Progenitor cell of endocrine pancreas (in vitro differentiated cells): ENCODE measurements at regions not wholly inside any gene's neighbourhood (a gene's known extent, or its start where the extent isn't known, plus 50 kb on each side); places are given as distances from the start of the nearest gene placed in this dataset.

Experiments used
- DNase-seq: peaks from one replicate; pipeline ENCODE4 v3.0.0; 2021; ENCODE audit warnings: low spot score; ENCODE audit not compliant: unreplicated experiment
- H3K27ac Mint-ChIP-seq: 2 replicates; pipeline ENCODE4 v1.8.0; 2021; ENCODE audit warnings: mild to moderate bottlenecking, moderate library complexity, mixed read lengths
- H3K27me3 Mint-ChIP-seq: 2 replicates; pipeline ENCODE4 v1.8.0; 2021; ENCODE audit warnings: mixed read lengths
- H3K36me3 Mint-ChIP-seq: 2 replicates; pipeline ENCODE4 v1.8.0; 2022; ENCODE audit warnings: mixed read lengths; ENCODE audit not compliant: insufficient read depth
- H3K4me1 Mint-ChIP-seq: 2 replicates; pipeline ENCODE4 v1.8.0; 2021; ENCODE audit warnings: low read depth, mixed read lengths
- H3K4me3 Mint-ChIP-seq: 2 replicates; pipeline ENCODE4 v1.8.0; 2021; ENCODE audit warnings: low read depth, mild to moderate bottlenecking, moderate library complexity, mixed read lengths
- H3K9me3 Mint-ChIP-seq: 2 replicates; pipeline ENCODE4 v1.8.0; 2021; ENCODE audit warnings: low read depth, mixed read lengths
- CTCF ChIP-seq: fragments of 200-600 bp; sonication (generic); IDR thresholded peaks from one replicate; pipeline ENCODE4 v1.5.0; 2021; ENCODE audit warnings: antibody characterized with exemption, mild to moderate bottlenecking; ENCODE audit not compliant: unreplicated experiment

DNA sequence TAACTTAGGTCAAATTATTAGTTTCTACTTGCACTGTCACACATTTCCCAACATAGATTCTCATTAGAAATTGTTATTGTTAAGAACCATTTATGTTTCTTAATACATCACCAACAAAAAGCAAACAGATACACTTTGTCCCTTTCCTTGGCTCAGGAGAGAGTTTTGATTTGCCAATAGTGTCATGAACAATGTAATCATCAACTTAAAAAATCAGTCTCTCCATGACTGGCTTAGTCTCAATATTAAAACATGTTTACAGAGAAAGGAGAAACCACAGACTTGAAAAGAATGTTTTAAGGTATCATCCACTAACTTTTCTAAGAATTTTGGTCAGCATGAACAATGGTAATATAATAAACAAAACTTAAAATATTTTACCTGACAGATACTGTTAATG is 416.5 kb upstream of the KCNH7 start:
- H3K4me1 Mint-ChIP-seq: peaks cover 5% of the 10 kb centered on the region
- no peak for TF ChIP-seq CTCF
- no peak overlapping the region for H3K4me3 Mint-ChIP-seq
- H3K36me3 Mint-ChIP-seq: no peaks in the 10 kb centered on the region
- H3K9me3 Mint-ChIP-seq: no peaks in the 10 kb centered on the region
- H3K27me3 Mint-ChIP-seq: no peaks in the 10 kb centered on the region
- no peak for DNase-seq
- no peak overlapping the region for H3K27ac Mint-ChIP-seq

GRCh38 chr2:163253621-163254285 is 415.2 kb upstream of the KCNH7 start:
- H3K27me3 Mint-ChIP-seq: no peaks in the 10 kb centered on the region
- DNase-seq: no peak
- no peak overlapping the region for H3K27ac Mint-ChIP-seq
- peaks cover 7% of the 10 kb centered on the region for H3K4me1 Mint-ChIP-seq
- H3K36me3 Mint-ChIP-seq: no peaks in the 10 kb centered on the region
- no peak for TF ChIP-seq CTCF
- no peak overlapping the region for H3K4me3 Mint-ChIP-seq
- no peaks in the 10 kb centered on the region for H3K9me3 Mint-ChIP-seq

DNA sequence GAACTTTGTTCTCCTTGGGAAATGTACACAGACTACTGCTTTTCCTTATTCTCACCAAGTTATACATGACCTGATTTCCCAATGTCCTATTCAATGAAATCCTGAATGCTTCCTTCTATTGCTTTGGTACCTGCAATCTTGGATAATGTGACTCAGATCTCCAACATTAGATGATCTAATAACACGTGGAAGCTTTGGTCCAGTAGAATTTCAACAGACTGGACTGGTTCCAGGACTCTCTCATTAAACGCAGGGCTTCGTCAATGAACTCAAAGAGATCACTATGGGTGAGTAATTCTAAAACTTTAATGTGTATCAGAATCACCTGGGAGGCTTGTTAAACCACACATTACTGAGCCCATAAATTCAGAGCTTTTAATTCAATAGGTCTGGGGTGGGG is 413.6 kb upstream of the KCNH7 start:
- H3K4me3 Mint-ChIP-seq: no peak overlapping the region
- TF ChIP-seq CTCF: no peak
- H3K4me1 Mint-ChIP-seq: peaks cover 17% of the 10 kb centered on the region
- H3K27me3 Mint-ChIP-seq: no peaks in the 10 kb centered on the region
- no peak for DNase-seq
- H3K36me3 Mint-ChIP-seq: no peaks in the 10 kb centered on the region
- H3K27ac Mint-ChIP-seq: no peak overlapping the region
- no peaks in the 10 kb centered on the region for H3K9me3 Mint-ChIP-seq

DNA sequence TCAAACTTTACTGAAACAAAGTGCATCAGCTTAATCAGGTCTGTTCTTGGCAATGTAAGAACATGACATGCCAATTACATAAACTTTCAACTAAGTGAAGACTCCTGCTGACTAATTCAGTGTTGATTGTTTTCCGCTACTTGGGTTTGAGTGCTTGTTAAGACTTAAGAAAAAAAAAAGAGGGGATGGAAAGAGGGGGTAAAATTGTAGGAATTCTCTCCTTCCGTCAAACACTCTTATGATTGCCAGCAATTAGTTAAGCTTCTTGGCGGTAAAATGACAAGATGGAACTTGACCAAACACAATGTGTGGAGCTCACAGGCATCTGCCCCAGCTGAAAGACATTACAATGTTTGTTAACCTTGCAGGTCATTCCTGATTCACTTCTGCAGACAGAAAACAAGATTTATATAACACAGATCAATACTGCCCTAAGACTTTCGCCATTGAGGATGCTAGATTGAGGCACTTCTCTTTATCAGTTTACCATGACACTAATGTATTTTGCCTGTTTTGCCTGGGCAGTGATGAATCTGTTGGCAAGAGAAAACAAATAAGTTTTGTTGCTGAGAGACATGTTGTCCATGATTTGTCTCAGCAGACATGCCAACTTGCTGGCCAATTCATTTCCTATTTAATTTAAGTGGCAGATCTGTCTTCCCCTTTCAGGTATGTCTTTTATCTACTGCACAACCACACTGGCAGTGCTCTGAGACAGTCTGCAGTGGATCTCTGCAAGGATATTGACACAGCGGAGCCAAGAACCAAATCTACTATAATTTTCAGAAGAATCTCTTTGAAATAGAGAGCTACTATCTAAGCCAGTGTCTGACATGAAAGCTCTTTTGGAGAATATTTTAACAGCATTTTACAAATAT is 410.0 kb upstream of the KCNH7 start:
- Mint-ChIP-seq H3K27me3 (no peaks in the 10 kb centered on the region), H3K36me3 (no peaks in the 10 kb centered on the region), H3K4me1 (peaks cover 16% of the 10 kb centered on the region), H3K4me3 (no peak overlapping the region), H3K9me3 (peaks cover under 1% of the 10 kb centered on the region), H3K27ac (no peak overlapping the region)
- no peak for DNase-seq
- no peak for TF ChIP-seq CTCF

DNA sequence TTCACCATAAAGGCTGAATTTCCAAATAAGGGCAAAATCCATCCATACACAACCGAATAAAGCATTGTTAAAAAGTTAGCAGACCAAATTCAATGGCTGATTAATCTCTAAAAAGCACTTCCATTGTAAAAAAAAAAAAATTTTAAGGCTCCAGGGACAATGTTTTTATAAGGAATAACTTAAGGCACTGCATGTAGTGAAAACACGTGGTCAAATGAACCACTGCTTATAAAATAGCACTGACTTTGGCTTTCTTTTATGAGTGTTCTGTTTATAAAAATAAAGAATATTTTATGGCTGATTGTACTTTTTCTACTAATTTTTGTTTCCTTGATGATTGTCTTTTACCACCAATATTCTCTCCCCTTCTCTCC is 409.3 kb upstream of the KCNH7 start:
- H3K4me3 Mint-ChIP-seq: no peak overlapping the region
- H3K9me3 Mint-ChIP-seq: peaks cover 3% of the 10 kb centered on the region
- H3K27ac Mint-ChIP-seq: no peak overlapping the region
- no peak for DNase-seq
- TF ChIP-seq CTCF: no peak
- H3K4me1 Mint-ChIP-seq: peaks cover 14% of the 10 kb centered on the region
- H3K27me3 Mint-ChIP-seq: no peaks in the 10 kb centered on the region
- no peaks in the 10 kb centered on the region for H3K36me3 Mint-ChIP-seq
